NCI-H1694 treated with DMSO at 0.1 percent for 48 hours (cell line): ENCODE measurements at regions not wholly inside any gene's neighbourhood (a gene's known extent, or its start where the extent isn't known, plus 50 kb on each side); places are given as distances from the start of the nearest gene placed in this dataset.

Experiments
- DNase-seq: peaks from one replicate; lab custom pipeline; 2025; lab: John Stamatoyannopoulos, UW

- DNase-seq = no peak
These were observed 770.5 kb downstream of the MED13L start for GRCh38 chr12:115506822-115507559.

GRCh38 chr12:115504306-115505290 lies 772.9 kb downstream of the MED13L start:
- DNase-seq = no peak

- DNase-seq = no peak
These were observed 776.6 kb downstream of the MED13L start for GRCh38 chr12:115500872-115501271.

- no peak for DNase-seq
These were observed 782.2 kb downstream of the MED13L start for GRCh38 chr12:115495300-115495699.

- DNase-seq = no peak
These were observed 784.9 kb downstream of the MED13L start for GRCh38 chr12:115492553-115492952.

GRCh38 chr12:115491511-115492250 lies 785.8 kb downstream of the MED13L start:
- no peak for DNase-seq

- DNase-seq = no peak
These were observed 788.2 kb downstream of the MED13L start for GRCh38 chr12:115489253-115489652.

- no peak for DNase-seq
These were observed 791.5 kb downstream of the MED13L start for GRCh38 chr12:115485967-115486366.

GRCh38 chr12:115485503-115485902 lies 792.0 kb downstream of the MED13L start:
- DNase-seq = no peak

GRCh38 chr12:115482943-115483342 lies 794.5 kb downstream of the MED13L start:
- no peak for DNase-seq

- no peak for DNase-seq
These were observed 796.4 kb downstream of the MED13L start for GRCh38 chr12:115481141-115481540.

- DNase-seq = no peak
These were observed 794.5 kb upstream of the TBX3 start for GRCh38 chr12:115478505-115478904.

- no peak for DNase-seq
These were observed 790.8 kb upstream of the TBX3 start for GRCh38 chr12:115474539-115475353.

- no peak for DNase-seq
These were observed 789.4 kb upstream of the TBX3 start for GRCh38 chr12:115473257-115473956.

GRCh38 chr12:115472852-115473251 lies 788.9 kb upstream of the TBX3 start:
- DNase-seq = no peak

- DNase-seq = no peak
These were observed 787.0 kb upstream of the TBX3 start for GRCh38 chr12:115470977-115471376.

- no peak for DNase-seq
These were observed 786.6 kb upstream of the TBX3 start for GRCh38 chr12:115470526-115470925.

GRCh38 chr12:115468087-115468510 lies 784.1 kb upstream of the TBX3 start:
- DNase-seq = no peak

GRCh38 chr12:115467531-115467930 lies 783.6 kb upstream of the TBX3 start:
- no peak for DNase-seq

- no peak for DNase-seq
These were observed 782.1 kb upstream of the TBX3 start for GRCh38 chr12:115466076-115466475.

- no peak for DNase-seq
These were observed 780.7 kb upstream of the TBX3 start for GRCh38 chr12:115464661-115465060.
